Bone marrow (tissue), 2 donors: ENCODE measurements at regions not wholly inside any gene's neighbourhood (a gene's known extent, or its start where the extent isn't known, plus 50 kb on each side); places are given as distances from the start of the nearest gene placed in this dataset.

Experiments used
- DNase-seq, 2 donors: peaks; one replicate each; lab custom pipeline; 2025; lab: John Stamatoyannopoulos, UW

DNA sequence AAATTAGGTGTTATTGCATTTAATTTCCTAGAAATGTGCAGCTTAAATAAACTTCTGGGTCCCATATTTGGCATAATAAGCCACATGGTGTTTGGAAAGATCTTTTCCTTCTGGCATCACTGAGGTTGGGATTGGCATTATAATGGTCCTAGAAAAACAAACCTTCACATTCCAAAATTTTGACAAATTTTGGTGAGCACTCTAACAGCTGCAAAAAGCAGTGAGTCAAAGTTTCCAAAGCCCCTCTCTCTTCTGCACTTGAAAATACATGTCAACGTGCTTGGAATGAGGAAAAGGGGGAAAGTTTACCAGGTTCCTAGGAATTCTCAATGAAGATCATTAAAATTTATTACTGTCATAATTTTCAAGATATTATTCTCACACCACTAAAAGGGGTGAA lies 77.8 kb upstream of the STK17B start:
- no peak for DNase-seq

DNA sequence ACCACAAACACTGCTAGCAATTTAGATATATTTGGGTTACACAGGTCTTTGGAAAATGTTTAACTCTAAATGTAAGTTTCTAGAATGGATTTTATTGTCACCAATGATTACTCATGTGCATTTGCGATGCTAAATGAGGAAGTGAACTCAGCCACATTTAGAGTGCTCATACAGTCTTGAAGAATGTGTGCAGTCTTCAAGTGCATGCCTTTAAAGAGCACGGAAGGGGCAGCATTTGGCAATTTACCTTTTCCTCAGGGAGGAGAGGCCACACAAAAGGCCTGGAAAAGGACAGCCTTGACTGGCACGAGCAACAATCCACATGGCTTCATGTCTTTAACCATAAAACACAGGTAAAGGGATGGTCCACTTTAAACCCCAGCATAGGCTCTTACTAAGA lies 78.5 kb upstream of the STK17B start:
- peak in 1 of 2 donors; percentile 51 for DNase-seq

DNA sequence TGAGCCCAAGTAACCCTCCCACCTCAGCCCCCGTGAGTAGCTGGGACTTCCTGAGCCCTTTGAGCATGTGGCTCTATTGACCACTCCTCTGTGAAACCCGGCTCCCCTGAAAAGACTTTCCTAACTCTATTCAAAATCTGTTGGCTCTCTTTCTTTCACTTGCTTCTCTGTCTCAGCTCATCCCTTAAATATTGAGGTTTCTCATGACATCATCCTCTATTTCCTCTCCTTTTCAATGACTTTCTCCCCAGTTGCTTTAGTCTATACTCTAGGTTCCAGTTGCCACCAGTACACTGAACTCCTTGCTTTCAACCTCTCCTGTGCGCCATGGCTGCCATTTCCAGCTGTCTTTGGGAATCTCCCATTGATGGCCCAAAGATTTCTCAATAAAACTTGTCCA lies 79.8 kb upstream of the STK17B start:
- DNase-seq: no peak

DNA sequence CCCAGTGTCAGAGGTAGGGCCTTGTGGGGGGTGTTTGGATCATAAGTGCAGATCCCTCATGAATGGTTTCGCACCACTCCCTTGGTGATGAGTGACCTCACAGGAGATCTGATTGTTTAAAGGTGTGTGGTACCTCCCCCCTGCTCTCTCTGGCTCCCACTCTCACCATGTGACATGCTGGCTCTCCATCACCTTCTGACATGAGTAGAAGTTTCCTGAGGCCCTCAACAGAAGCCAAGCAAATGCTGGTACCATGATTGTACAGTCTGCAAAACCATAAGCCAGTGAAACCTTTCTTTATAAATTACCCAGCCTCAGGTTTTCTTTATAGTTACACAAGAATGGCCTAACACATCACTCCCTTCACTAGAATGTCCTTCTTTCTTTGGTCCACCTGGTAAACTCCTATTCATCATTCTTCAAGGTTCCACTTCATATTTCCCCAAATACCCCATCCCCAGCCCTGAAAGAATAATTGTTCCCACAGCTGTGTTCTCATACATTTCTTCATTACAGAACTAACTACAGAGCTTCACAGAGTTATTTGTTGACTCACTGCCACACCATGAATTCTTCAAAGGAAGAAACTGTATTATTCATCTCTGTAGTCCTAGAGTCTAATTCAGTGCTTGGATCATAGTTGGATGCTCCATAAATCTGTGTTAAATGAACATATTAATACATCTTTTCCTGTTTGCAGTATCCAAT lies 81.2 kb upstream of the STK17B start:
- no peak for DNase-seq

DNA sequence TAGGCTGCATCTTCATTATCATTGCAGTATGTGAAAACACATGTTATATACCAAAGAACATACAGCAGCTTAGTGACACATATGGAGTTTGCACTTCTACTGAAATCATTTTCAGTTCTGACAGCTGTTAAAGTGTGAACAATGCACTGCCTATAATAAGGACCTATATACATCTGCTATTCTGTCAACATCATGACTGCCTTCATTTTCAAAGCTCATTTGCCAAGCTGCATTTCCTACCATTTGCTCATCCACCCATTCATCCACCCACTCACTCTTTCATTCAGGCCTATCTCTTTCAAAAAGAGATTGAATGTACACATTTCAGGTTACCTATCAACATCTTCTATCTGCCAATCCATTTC lies 81.7 kb upstream of the STK17B start:
- no peak for DNase-seq

DNA sequence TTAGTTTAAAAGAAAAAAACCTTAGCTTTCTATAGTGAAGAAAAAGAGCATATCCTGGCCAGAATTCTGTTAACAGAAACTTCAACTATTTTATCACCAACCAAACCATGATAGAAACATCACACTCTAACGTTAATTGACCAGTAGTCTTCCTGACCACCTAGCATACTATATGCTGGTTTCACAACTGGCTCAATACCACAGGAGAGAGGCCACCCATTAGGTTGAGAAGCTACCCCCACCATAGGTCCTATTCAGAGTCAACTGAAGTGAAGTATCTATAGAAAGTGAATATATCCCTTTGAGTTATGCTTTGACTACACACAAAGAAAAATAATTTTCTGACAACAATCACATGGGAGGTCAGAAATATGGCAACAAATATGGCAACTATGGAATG lies 85.2 kb upstream of the STK17B start:
- DNase-seq: no peak

DNA sequence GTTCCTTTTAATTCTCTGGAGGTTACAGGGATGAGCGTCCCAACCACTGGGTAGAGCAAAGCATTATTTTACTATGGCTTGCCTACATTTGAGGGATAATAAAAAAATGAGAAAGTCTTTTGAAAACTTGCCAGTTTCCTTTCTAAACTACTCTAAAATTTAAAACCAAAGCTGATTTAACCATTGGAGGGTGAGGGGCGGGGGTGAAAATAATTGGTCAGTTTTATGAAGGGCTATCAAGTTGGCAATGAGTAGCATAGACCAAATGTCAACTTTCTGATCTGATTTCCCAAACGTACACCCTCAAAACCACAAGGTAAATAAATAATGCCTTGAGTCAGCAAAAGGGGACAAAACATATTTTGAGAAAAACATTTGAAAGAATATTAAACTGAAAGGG lies 85.7 kb upstream of the STK17B start:
- no peak for DNase-seq

DNA sequence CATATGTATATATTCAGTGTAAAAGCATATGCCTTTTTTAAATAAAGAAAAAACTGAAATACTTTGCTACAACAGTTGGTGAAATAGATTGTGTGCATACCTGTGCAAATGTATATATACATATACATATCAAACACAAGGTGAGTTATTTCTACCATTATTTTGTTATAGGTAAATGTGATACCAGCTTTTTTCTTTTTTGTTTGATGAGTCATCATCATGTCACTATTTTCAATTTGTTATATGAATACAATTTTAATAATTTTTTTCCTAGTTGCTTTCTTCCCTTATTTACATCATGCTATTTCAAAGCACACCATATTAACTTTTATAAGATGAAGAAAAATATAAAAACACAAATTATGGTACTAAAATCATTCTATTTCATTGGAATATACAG lies 87.0 kb upstream of the STK17B start:
- no peak for DNase-seq

DNA sequence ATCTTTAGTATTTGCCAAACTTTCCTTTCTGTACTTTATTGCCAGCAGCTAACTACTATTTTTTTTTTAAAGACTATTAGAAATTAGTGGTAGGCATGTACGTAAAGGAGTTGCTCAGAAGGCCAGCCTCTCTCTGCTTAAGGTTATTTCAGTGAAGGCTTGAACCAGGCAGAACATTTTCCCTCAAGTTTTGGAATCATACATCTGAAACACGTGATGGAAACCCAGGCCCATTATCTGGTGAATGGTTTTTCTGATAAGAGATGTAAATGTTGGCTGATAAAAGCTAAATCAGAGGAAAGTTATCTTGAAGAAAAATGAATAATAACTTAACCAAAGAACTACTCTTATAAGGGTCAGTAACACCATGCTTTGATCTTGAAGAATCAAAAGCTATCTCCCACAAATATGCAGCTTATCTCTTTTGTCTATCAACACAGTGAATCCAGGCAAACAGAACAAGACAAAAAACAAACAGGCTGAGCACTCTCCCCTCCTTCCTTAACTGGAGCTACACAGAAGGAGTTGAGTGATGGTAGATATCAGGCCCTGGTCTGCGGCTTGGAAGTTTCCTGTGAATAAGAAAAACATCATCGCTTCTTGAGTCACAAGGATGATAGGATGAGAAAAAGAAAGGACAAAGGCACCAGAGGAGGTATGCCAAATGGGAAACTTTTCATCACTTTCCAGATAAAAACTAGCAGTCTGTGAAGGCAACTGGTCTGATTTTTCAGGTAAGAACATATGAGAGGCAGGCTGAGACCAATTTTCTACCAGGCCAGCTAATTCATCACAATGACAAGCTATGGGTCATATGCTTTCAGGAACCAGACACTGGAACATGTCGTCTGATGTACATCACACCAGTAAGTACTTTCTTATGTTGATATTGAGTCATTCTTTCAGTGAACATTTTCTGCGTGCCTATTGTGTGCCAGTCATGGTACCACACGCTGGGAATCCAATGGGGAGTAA lies 88.4 kb upstream of the STK17B start:
- DNase-seq: peak in 1 of 2 donors; percentile 61

DNA sequence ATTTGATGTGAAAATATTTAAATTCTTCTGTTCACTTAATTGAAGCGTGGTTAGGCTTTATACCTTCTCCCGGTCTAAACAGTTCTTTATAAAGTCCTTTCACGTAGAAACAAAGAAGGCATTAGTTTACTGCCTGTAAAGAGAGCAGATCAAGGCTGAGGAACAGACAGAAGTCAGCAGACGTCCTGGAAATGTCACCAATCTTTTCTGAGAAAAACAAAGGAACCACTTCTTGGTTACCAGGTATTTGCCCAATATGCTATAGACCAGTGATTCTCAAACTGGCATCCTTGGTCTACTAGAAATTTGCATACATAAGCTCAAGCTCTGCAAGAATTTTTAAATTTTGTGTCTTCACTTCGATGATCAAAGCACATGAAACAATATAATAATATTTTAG lies 89.2 kb upstream of the STK17B start:
- DNase-seq: no peak

DNA sequence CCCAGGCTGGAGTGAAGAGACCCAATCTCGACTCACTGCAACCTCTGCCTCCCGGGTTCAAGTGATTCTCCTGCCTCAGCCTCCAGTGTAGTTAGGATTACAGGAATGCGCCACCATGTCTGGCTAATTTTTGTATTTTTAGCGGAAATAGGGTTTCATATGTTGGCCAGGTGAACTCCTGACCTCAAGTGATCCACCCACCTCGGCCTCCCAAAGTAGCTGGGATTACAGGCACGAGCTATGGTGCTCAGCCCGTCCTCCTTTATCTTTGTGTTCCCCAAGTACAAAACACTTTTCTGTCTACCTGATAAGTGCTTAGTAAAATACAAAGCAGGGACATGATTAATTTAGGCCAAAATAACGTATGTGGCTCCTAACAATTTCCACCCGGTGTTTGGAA lies 91.2 kb upstream of the STK17B start:
- DNase-seq: no peak

DNA sequence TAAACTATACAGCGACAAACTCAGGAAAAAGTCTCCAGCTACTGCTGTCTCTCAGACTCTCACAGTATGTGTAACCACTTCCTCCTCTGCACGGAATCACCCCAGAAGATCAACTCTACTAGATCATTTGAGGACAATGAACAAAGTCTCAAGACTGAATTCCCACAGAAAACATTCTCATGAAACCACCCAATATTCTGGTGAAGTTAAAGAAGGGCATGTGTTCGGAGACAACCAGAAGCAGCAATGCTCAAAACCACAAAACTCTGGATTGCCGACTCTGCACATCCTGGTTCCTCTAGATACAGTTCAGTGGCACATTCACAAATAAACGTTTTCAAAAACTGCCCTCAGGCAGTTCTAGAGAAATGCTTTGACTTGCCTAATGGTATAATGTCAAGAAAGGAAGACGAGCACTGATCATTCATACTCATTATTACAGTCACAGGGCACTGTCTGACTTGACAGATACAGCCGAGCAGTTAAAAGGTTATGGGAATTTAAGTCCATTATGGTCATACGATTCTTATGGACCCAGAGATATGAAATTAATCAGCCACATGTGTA lies 91.9 kb upstream of the STK17B start:
- peak in 1 of 2 donors; percentile 84 for DNase-seq

DNA sequence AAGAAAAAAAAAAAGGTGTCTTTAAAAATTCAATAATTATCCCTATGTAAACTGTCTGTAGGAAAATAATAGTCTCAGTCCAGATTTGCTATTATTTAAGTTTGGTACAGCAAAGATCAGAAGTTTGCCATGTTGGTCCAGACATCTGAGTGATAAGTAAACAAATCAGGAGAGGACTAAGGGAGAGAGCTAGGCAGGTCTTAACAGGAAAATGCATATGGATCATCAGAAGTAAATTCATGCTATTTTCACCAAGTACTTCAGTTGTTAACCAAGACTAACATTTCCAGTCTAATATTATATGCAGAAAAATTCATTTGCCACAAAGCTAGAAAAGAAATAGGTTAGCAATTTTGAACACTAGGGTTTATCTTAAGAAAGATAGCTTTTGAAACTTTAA lies 95.0 kb upstream of the STK17B start:
- no peak for DNase-seq

DNA sequence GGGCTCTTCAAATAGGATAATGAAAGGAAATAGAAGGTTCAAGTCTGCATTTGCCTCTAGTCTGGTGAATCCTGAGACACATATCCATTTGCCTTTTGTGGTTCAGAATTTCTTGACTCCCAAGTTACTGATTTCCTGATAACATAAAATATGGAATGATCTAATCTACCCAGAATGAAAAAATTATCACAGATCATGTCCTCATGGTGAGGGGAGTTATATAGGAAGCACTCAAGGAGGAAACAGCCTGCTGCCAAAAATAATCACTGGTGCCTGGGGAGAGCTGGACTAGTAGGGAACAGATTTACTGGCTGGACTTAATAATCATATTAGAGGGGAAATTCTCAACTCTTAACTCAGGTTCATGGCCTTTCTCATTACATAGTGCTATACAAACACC lies 95.5 kb upstream of the STK17B start:
- DNase-seq: no peak

DNA sequence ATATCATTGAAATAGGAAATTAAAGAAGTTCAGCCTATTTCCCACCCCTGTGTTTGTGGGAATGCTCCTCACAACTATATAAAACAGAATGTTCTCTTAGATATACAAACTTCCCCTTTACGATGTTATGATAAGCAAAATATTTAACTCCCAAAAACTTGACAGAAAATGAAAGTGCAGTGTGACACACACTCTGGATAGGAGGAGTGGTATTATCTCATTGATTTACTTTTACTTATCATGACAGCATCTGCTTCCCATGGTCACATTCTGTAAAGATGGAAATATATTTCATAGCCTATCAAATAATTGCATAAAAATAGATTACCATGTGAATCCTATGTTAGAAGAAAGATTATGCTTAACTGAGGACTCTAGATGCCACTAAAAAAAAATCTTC lies 96.6 kb upstream of the STK17B start:
- peak in 1 of 2 donors; percentile 58 for DNase-seq

DNA sequence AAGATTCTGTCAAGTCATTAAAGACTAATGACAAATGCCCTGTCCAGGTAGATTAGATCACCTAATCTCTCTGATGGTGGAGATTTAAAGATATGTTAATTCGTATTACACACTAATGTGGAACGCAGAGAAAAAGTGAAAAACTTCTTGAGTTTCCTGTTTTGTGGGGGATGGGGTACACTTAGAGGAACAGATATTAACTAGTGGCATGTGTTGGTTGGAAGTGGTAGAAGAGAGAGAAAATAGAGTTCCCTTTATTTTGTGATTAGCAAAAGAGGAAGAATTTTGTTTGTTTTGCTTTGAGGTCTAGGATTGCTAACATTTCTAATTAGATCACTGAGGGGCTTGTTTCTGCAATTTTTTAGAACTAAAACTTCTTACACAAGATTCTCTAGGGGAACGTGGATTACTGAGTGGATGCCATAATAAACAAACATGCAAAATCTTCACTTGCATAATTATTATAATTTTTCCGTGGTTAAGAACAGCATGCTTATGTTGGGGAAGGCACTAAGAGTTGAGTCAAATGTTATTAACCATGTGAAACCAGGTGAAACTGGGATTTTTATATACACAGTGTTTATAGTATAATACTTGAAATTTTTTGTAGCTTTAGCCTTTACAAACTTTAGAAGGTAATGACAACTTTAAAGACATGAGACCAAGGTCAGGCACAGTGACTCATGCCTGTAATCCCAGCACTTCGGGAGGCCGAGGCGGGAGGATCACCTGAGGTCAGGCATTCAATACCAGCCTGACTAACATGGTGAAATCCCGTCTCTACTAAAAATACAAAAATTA lies 97.4 kb upstream of the STK17B start:
- DNase-seq: peak in 1 of 2 donors; percentile 72

DNA sequence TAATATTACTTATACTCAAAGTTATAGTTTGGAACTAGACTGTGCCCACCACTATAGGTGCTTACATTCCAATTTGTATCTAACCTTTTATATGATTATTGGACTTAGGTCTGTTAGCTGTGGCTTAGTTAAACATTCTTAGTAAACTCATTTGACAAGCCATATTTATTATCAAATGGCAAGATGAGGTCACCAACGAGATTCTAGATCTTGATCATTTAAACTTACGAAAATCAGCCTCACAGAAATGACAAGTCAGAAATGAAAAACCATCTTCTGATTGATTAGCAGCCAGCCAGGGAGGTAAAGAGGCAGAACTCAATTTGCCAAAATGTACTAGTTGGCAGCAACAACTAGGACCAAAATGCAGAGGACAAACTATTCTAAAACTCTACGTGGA lies 100.4 kb upstream of the STK17B start:
- DNase-seq: no peak

DNA sequence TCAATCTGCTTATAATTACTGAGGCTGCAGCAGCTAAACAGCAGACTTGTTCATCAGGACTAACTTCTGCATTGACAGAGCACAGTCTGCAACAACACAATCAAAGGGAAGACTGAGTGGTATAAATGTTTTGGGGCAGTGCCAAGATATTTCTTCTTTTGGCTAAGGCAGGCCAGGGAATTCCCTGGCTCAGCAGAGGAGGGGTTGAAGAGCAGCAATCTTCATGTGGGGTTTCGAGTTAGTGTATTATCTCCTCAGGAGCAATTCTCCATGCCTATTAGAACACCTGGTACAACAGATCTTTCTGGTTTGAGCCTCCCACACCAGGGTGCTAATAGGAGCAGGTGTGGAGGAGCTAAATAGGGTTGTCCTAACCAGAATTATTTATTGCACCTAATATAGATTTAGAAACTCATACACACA lies 103.0 kb upstream of the STK17B start:
- no peak for DNase-seq

DNA sequence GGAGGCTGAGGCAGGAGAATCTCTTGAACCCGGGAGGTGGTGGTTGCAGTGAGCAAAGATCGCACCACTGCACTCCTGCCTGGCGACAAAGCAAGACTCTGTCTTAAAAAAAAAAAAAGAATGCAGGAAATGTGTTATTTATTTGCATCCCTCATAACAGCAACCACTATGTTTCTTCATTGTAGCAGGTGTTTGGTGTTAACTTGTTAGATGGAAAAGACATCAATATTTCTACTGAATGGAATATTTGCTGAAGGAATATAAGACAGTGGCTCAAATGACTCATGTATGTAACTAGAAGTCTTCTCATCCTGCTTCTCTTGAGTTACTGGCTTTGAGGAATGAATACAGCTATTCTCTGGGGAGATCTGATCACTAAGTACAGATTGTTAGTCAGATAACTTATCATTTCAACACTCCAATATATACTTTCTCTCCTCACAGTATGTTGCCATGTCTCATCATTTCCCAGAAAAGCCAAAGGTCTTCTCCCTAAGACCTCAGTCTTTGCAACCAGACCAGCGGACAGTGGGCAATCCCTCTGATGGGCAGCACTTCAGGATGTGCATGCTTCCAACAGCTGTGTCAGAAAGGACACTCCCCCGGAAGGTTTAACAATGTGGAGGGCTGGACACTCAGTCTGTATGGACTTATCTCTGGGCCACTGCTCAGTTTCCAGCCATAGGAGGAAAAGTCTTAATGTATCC lies 104.4 kb upstream of the STK17B start:
- DNase-seq: no peak

DNA sequence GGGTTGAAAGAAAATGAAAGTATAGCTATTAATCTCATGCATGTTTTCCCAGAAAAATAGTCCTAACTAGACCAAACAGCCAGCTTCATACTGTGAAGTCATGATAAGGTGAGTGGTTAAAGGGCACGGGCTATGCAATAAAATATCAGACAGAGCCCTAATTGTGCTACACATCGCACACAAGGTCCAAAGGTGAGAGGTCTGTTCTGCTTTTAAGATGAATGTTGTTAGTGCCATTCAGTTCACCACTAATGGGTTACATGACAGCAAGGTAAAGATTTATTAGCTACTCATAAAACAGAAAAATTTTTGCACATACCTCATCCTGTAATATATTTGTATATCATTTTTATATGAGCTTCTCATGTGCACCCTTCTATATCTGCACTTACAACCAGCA lies 105.0 kb upstream of the STK17B start:
- no peak for DNase-seq

DNA sequence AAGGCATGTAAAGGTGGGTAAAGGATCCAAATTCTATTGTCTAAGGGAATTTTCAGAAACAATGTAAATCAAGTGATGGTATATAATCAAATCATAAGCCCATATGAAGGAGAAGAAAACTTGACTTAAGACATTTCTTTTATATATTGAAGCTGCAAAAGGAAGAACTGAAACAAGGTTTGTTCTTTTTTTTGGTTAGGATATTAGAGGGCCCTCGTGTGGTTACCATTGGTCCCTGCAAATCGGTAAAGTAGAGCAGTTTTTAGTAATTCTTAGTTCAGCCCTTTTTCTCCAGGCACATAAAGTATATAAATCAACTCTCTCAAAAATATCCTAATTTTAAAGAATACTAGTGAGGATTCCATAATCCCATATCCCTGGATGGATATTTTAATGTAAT lies 105.6 kb upstream of the STK17B start:
- peak in 1 of 2 donors; percentile 53 for DNase-seq

DNA sequence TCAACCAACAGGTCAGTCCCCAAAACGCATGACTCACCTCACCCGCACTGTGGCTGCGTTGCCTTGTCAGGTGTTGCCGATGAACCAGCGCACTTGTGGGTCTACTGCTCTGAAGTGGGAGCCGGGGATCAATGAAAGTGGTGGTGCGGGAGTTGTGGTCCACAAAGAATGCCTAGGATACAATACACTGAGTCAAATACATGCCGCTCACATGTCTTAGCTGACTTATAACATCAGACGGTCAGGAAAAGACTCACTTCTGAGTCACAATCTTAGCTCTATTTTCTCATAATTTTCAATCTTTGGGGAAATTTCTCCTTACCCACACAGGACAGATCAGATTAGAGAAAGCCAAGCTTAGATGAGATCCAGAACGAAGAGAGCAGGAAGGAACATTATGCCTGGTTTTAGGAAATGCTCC lies 107.1 kb upstream of the STK17B start:
- DNase-seq: no peak
